Frontal cortex (tissue), 3 donors: ENCODE measurements at regions not wholly inside any gene's neighbourhood (a gene's known extent, or its start where the extent isn't known, plus 50 kb on each side); places are given as distances from the start of the nearest gene placed in this dataset.

Source experiments
- DNase-seq, 2 donors: peaks; one replicate each; pipeline ENCODE4 v3.0.0; 2012; ENCODE audit warnings: low spot score in 2 of 2
- FAIRE-seq: peaks from 2 replicates; lab custom pipeline; 2012; peaks lifted over from hg19 to GRCh38; lab: Jason Lieb, UNC
- donor health status: control.
- donor health status: control.
- donor health status: control.

DNA sequence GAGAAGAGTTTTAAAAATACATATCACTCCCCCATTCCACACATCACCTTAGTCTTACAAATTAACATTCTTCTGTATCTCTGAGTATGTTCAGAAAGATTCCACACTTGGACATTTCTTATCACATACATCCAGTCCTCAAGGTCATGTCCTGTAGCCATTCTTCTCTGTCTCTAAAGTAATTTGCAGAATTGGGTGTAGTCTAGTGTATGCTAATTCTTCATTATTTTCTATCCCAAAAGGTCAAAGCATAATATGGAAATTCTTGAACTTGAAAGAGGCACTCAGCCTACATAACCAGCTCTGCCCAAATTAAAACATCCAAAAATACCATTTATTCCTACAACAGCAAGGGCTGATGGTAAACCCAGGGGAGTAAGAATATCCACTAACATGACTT lies 286.0 kb downstream of the HAO1 start:
- FAIRE-seq, result no peak
- no peak for DNase-seq

DNA sequence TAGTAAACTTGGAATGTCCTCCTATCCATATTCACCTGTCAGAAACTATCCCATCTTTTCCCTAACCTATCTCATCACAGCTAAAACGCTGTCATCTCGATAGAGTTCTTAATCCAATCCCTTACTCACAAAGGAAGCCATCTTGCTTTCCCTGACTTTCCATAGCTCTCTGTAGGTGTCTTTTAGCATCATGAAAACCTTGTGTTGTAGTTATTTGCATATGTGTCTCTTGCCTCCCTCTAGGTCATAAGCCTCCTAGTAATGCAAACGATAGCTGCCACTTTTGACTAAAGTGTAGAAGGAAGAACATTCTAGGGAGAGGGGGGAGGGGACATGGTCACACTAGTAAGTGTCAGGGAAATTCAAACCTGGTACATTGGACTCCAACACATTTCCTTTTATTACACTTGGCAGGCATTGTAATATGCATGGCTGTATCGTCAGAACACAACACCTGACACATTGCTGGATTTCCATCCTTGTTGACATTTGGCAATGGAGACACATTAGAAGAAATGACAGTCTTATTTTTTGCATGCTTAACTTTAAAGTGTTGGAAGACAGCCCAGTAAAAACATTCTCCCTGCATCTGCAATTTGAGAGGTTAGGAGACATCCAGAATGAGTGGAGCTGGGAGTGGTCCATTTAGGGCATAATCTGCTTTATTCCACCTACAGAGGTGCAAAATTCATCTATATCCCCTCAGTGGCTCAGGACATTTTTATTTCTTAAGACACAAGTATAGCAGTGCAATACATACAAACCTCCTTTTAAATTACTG lies 283.4 kb downstream of the HAO1 start:
- FAIRE-seq (no peak), DNase-seq (no peak)

DNA sequence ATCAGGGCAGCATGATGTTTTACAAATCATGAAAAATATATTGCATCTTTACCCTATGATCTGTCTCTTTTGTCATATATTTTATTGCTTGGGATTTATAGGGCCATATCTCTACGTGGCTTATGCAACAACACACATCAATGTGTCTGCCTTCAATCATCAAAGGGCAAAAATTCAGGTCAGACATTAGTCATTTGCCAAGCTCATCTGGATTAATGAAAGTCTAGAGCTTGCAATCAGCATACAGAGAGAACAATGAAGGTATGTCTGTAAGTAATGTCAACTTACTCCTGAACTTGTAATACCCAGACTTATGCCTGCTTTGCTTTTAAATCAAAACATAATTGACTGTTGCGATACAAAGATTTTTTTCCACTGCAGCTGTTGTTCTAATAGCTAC lies 282.7 kb downstream of the HAO1 start:
- DNase-seq, result no peak
- FAIRE-seq, result no peak

DNA sequence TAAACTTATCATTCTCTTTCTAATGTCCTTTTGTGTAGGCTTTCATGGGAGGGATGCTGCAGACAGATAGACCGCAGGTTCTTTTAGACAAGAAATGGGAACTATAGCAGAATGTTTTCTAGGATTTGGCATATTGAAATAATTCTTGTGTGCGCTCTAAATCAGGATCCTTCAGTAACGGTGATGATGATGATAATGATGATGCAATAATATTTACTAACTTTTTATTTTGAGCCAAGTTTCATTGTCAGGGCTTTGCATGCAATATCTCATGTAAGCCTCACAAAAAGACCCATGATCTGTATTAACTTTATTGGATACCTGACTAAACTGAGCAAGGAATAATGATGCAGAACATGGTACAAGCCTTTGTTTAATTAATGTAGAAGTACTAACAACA lies 280.1 kb downstream of the HAO1 start:
- DNase-seq (no peak), FAIRE-seq (no peak)

DNA sequence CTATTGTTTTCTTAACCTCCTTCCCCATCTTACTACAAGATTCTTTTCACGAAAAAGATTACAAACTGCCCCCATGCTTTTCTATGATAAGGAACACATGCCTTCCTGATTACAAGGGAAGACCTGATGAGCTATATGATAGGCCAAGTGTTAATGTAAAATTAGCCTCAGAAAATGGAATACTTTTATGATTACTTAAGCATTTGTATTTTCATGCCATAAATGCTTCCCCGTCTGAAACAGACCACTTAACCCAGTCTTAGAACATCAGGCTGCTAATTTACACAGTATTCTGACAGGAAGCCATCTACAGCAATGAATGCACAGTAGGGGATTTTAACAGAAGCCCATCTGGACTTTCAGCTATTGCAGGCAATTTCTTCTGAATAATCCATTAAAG lies 274.9 kb downstream of the HAO1 start:
- DNase-seq, result no peak
- FAIRE-seq, result no peak

DNA sequence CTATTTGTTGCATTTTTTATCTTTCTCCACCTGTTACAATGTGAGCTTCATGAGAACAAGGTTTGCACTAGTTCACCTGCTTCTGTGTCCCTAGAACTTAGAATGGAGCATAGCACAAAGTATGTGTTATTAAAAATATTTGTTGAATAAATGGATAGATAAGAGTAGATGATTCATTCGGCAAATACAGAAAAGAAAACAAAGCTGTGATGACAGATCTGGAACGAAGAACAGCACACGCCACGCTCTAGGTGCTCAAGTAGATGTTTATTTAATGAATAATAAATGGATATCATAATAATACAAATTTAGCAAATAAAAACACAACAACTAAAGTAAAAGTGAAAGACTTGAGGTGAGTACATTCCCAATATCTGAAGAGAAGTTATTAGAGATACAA lies 273.1 kb downstream of the HAO1 start:
- DNase-seq (no peak), FAIRE-seq (no peak)

DNA sequence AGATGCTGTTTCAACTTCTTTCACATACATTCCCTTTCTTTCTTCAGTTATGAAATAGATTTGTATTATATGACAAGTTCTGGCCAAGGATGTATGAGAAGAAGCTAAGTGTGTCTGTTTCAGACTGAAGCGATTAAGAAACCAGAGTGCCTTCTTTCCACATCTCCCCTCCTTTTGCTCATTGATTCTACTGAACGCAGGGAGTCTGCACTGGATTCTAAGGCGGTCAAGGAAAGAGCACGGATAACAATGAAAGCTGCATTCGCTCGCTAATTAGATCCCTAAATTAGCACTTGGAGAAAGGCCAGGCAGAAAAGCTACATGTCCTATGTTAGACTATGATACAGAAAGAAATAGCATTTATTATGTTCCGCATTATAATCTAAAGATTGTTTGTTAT lies 267.7 kb downstream of the HAO1 start:
- no peak for FAIRE-seq
- no peak for DNase-seq

DNA sequence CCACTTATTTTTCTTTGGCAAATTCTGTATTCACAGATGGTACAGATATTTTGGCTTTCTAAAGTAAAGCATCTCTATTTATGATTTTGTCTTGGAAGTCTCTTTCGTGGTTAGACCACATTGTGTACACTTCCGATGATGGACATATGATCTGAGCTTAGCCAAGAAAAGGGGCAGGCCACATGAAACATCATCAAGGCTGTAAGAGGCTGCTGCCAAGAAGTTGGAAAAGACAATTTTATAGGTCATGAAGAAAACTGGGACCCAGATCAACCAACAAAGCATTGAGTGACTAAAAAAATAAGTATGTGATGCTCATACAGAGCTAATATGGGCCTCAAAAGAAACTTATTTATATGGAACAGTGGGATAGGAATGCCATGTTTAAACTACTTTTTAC lies 266.4 kb downstream of the HAO1 start:
- FAIRE-seq, result no peak
- DNase-seq, result no peak

DNA sequence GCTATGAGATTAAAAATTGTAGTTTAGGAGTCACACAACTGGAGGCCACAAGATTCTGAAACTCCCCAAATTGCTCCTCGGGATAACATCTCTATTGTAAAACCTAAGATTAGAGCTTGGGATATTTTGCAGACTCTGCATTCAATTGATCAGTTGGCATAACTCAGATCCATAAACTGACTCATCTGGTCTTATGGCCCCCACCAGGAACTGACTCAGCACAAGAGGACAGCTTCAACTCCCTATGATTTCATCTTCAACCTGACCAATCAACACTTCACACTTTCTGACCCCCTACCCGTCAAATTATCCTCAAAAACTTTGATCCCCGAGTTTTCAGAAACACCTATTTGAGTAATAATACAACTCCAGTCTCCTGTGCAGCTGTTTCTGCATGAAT lies 257.3 kb downstream of the HAO1 start:
- FAIRE-seq (no peak), DNase-seq (no peak)

DNA sequence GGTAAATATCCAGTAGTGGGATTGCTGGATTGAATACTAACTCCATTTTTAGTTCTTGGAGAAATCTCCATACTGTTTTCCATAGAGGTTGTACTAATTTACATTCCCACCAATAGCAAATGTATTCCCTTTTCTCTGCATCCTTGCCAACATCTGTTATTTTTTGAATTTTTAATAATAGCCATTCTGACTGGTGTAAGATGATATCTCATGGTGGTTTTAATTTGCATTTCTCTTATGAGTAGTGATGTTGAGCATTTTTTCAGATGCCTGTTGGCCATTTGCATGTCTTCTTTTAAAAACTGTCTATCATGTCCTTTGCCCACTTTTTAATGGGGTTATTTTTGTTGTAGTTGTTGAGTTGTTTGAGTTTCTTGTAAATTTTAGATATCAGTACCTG lies 253.2 kb downstream of the HAO1 start:
- FAIRE-seq, result no peak
- no peak for DNase-seq

DNA sequence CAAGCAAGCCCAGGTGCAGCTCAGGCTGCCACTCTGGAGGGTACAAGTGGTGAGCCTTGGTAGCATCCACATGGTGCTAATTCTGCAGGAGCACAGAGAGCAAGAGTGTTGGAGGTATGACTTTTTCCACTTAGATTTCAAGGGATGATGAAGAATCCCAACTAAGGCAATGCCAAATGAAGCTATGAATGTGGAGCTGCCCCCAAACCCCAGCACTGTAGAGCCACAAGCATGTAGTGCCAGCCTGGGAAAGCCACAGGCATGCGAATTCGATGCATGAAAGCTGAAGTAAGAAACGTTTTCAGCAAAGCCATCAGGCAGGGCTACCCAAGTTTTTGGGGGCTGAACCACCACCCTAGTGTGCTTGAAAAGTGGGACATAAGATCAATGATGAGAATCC lies 251.1 kb downstream of the HAO1 start:
- DNase-seq (no peak), FAIRE-seq (no peak)

DNA sequence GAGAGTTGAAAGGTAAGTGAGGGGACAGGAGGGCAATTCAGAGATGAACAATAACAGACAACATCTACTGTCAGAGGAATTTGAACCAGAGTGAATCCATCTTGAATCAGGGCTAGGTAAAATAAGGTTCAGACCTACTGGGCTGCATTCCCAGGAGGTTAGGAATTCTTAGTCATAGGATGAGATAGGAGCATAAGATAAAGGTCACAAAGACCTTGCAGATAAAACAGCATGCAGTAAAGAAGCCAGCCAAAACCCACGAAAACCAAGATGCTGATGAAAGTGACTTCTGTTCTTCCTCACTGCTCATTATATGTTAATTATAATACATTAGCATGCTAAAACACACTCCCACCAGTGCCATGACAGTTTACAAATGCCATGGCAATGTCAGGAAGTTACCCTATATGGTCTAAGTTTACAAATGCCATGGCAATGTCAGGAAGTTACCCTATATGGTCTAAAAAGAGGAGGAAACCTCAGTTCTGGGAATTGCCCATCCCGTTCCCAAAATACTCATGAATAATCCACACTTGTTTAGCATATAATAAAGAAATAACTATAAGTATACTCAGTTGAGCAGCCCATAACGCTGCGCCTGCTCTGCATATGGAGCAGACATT lies 248.5 kb downstream of the HAO1 start:
- DNase-seq (no peak), FAIRE-seq (no peak)

DNA sequence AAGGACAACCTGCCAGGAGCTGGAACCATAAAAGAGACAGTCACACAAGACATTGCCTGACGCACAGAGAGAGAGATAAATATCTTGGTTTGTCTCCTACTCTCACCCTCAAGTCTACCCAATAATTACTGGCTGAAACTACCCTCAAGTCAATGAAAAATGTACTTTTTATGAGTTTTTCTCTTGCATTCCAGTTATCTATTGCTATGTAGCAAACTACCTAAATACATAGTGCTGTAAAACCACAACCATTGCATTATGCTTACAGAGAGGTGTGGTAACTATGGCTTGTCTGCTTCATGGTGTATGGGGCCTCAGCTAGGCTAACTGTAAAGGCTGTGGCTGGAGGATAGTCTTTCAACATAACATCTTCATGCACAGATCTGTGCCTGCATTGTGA lies 247.8 kb downstream of the HAO1 start:
- FAIRE-seq, result no peak
- DNase-seq, result no peak

DNA sequence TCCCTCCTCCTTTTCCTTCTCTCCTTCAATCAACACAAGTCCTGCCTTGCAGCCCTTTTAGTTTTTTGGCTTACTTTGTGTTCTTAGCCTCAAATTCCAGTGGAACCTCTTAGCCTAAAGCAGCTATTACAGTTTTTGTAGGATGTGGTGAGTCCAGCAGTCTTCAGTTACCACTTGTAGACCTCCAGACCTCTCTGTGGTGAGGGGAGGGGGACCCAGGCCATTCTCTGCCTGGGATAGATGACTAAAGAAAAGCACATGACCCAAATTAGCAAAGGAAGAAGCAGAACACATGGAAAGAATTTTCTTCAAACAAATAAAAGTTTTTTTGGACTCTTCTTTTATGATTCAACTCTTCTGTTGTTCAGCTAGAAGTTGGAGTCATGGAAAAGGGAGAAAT lies 246.5 kb downstream of the HAO1 start:
- no peak for FAIRE-seq
- no peak for DNase-seq

DNA sequence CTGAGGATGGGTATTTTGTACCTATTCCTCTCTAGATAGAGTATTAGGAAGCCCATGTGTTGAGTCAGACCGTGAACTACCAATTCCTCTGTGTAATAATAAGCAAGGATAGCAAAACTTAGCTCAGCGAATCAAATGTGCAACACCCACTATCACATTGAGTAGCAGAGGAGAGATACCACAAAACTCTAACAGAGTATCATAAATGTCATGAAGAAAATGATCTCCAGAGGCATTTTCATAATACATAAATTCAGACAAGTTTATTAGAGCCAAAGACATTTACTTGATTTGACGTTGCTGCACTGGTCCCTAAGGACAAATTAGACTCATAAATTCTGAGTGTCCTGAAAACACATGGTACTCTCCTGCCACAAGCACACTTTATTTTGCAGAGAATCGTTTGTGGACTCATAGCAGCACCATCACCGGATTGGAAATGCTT lies 245.2 kb downstream of the HAO1 start:
- FAIRE-seq (no peak), DNase-seq (no peak)

DNA sequence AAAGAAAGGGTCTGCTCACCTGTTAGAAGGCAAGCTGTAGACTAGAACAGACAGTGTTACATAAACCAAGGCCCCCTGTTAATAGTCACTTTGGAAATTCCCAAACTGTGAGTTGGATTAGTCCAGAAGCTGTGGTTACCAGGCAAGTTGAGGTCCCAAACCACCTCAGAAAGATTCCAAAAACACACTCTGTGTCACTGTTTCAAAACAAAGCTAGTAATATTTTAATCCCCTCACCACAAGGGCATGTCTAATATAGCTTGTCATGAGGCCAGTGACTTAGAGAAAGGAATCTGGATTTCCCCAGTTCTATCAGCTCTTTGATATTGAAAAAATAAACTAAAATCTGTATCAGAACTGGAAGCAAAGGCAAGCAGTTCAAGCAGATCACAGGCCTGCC lies 244.6 kb downstream of the HAO1 start:
- FAIRE-seq (no peak), DNase-seq (no peak)

DNA sequence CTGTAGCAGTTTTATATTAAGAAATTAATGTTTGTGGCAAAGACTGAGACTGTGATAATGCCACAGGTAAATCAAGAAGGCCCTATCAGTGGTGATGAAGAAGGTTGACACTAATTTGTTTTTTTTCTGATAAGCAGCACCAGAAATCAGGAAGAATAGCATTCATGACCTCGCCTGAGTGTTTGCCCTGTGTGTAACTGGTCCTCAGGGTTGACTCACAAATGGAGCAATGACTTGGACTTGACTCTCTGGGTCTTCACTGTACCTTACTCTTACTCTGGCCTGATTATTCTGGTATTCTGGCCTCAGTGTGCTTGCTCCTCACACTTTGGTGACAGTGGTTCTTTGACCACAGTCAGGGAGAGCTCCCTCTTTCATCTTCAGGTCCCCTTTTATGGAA lies 243.9 kb downstream of the HAO1 start:
- FAIRE-seq, result no peak
- no peak for DNase-seq

DNA sequence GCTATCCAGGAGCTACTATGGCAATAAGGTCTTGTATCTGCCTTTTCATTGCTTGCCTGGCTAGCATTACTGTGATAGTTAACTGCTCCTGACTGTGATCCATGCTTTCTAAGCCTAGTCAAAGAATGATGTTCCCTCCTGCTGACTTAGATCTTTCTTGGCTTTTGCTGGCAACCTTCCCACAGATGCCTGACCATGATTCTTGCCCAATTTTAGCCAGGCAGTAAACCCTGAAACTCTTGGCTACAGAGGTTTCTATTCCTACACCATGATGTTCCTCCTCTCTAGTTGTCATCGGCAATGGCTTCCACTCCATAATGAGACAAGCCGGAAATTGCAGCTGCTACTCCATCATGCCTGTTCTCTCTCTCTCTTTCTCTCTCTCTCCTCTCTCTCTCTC lies 238.1 kb downstream of the HAO1 start:
- DNase-seq (no peak), FAIRE-seq (no peak)

DNA sequence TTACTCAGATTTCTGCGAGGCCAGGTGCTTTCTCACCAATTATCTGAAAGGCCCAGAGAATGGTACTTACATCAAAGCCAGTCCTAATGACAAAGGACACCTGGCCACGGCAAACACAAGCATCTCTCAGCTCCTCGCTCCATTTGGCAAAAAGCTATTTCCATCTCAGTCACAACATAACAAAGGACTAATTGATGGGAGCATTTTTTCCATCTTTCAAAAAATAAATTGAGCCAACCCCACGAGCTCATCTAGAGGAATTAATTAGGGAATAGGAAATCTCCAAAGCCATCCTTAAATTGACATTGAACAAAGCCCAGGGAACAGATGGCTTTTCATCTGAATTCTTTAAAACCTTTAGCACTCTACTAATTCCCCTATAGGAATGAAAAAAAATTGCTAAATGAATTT lies 236.7 kb downstream of the HAO1 start:
- FAIRE-seq (no peak), DNase-seq (no peak)

DNA sequence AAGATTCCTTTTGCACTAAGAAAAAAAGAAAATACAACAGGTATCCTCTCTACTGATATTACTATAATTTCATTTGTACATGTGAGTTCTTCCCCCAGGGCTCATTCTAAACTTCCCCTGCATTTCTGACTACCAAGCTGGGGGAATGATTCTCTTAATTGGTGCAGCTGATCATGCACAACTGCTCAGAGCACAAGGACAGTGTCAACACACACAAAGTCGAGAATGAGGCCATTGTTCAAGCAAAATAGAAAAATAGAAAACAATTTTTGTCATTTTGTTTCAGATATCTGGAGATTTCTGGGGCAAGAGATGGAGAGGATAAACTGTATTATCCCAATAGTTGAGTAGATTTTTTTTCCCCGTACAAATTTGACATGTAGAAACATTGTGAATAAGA lies 236.3 kb downstream of the HAO1 start:
- no peak for FAIRE-seq
- DNase-seq, result no peak

DNA sequence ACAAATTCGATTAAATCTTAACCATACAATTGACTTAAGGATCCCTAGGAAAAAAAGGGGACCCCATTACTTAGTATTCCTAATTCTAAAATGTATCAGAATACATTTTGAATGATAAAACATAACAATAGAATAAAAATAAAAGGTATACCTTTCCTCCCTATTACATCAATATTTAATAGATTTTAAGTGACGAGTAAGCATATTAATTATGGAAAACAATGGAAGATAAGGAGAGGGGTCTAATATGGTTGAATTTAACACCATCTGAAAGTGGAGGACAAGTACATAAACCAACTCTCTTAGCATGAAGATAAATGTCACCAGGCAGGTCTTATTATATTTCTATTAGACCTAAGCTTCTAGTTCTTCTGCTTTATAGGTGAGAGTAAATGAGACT lies 232.1 kb downstream of the HAO1 start:
- DNase-seq (no peak), FAIRE-seq (no peak)

DNA sequence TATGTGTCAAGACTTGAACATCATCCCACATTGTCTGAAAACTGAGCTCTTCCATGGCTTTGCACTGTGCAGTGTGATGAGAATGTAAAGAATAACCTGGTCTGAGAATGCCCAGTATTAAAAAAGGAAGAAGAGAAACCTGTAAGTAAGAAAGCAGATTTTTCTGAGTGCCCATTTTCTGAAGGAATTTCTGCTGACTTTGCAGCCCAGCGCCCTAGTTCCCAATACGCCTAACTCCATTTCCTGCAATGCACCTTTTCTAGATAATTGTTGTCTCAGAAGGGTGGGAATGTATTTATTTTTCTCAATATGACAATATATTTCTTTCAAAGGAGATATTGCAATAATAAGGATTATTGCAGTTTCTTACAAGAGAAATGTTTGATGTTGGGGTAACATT lies 231.5 kb downstream of the HAO1 start:
- no peak for DNase-seq
- FAIRE-seq, result no peak
